Stimulated activated CD4-positive, alpha-beta T cell treated with anti-CD3 and anti-CD28 coated beads, Interleukin-2, amount 100 ng/mL, for 24 hours (primary cell): ENCODE measurements at regions not wholly inside any gene's neighbourhood (a gene's known extent, or its start where the extent isn't known, plus 50 kb on each side); places are given as distances from the start of the nearest gene placed in this dataset.
"Not testable (repeated sequence)": the region's sequence is repeated elsewhere in the genome, so short reads cannot be mapped to it uniquely, and the experiment has no call there.

Experiments used
- DNase-seq, 2 donors: peaks; one replicate each; pipeline ENCODE4 v3.0.0-alpha.2; 2020

GRCh38 chr16:80116711-80117110, 424.1 kb upstream of the DYNLRB2 start:
- DNase-seq: no peak

- no peak for DNase-seq
These were observed 426.1 kb upstream of the DYNLRB2 start for GRCh38 chr16:80114699-80115098.

GRCh38 chr16:80113873-80114574, 426.8 kb upstream of the DYNLRB2 start:
- no peak for DNase-seq

- no peak for DNase-seq
These were observed 431.2 kb upstream of the DYNLRB2 start for GRCh38 chr16:80109581-80109980.

GRCh38 chr16:80107900-80108299, 432.9 kb upstream of the DYNLRB2 start:
- DNase-seq: no peak

- DNase-seq: no peak
These were observed 435.0 kb upstream of the DYNLRB2 start for GRCh38 chr16:80105751-80106150.

- no peak for DNase-seq
These were observed 435.6 kb upstream of the DYNLRB2 start for GRCh38 chr16:80105160-80105559.

- no peak for DNase-seq
These were observed 436.4 kb upstream of the DYNLRB2 start for GRCh38 chr16:80104401-80104800.

- no peak for DNase-seq
These were observed 437.3 kb upstream of the DYNLRB2 start for GRCh38 chr16:80103463-80103862.

GRCh38 chr16:80100846-80101451, 439.8 kb upstream of the DYNLRB2 start:
- no peak for DNase-seq

GRCh38 chr16:80100186-80100585, 440.6 kb upstream of the DYNLRB2 start:
- no peak for DNase-seq

- no peak for DNase-seq
These were observed 443.7 kb upstream of the DYNLRB2 start for GRCh38 chr16:80097098-80097497.

- DNase-seq: no peak
These were observed 448.1 kb upstream of the DYNLRB2 start for GRCh38 chr16:80092681-80093080.

- DNase-seq: not testable (repeated sequence)
These were observed 449.3 kb upstream of the DYNLRB2 start for GRCh38 chr16:80091453-80091852.

GRCh38 chr16:80085606-80086005, 455.2 kb upstream of the DYNLRB2 start:
- no peak for DNase-seq

- DNase-seq: peak in 1 of 2 donors; percentile 2
These were observed 456.2 kb upstream of the DYNLRB2 start for GRCh38 chr16:80084614-80085013.

- DNase-seq: no peak
These were observed 456.6 kb upstream of the DYNLRB2 start for GRCh38 chr16:80084163-80084562.

- no peak for DNase-seq
These were observed 457.9 kb upstream of the DYNLRB2 start for GRCh38 chr16:80082906-80083305.

- DNase-seq: no peak
These were observed 458.9 kb upstream of the DYNLRB2 start for GRCh38 chr16:80081846-80082245.

- no peak for DNase-seq
These were observed 460.4 kb upstream of the DYNLRB2 start for GRCh38 chr16:80080287-80080851.

- DNase-seq: no peak
These were observed 461.7 kb upstream of the DYNLRB2 start for GRCh38 chr16:80079072-80079471.

GRCh38 chr16:80077696-80078095, 463.1 kb upstream of the DYNLRB2 start:
- no peak for DNase-seq

GRCh38 chr16:80074329-80074728, 466.5 kb upstream of the DYNLRB2 start:
- DNase-seq: no peak

- DNase-seq: no peak
These were observed 468.8 kb upstream of the DYNLRB2 start for GRCh38 chr16:80071964-80072456.
